Stimulated activated CD8-positive, alpha-beta memory T cell treated with anti-CD3 and anti-CD28 coated beads, Interleukin-12 subunit alpha, Interleukin-12 subunit beta, amount 100 ng/mL, for 1 hour (primary cell): ENCODE measurements at regions not wholly inside any gene's neighbourhood (a gene's known extent, or its start where the extent isn't known, plus 50 kb on each side); places are given as distances from the start of the nearest gene placed in this dataset.

Experiments used
- DNase-seq: peaks from one replicate; pipeline ENCODE4 v3.0.0-alpha.2; 2020; ENCODE audit warnings: low read depth

DNA sequence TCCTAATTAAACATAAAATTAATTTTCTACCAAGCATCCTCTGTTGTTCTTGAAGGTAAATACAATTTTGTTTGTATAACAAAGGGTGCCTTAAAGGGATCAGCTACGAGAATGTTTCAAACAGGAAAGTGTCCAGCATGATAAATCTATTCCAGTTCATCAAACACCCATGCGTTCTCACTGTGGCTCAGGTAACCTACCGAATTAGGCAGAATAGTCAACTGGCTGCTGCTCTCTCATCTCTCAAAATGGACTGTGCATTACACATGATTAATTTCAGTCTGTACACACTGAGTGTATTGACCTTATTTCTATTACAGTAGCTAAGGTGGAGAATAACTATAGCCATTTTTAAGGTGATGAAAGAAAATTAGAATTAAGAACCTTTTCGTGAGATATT, 127.5 kb upstream of the RMST start:
- DNase-seq: no peak

GRCh38 chr12:97336900-97337751, 125.5 kb upstream of the RMST start:
- no peak for DNase-seq

DNA sequence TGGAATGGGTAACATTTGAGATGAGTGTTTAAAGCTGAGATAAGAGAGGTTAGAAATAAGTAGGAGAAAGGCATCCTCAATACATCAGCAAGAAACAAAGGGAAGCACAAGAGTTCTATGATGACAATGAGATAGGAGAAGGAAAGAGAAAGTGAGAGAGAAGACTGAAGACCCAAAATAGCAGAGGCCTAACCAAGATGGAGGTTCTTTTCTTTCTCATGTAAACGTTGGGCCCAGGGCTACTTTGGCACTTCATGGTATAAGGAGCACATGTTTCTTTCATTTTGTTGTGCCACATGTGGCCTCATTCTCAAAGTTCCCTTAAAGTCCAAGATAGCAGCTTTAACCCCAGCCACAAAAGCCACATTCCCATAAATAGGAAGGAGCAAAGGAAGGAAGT, 120.5 kb upstream of the RMST start:
- DNase-seq: no peak

- no peak for DNase-seq
Measured at GRCh38 chr12:97347956-97348355, 114.6 kb upstream of the RMST start.

DNA sequence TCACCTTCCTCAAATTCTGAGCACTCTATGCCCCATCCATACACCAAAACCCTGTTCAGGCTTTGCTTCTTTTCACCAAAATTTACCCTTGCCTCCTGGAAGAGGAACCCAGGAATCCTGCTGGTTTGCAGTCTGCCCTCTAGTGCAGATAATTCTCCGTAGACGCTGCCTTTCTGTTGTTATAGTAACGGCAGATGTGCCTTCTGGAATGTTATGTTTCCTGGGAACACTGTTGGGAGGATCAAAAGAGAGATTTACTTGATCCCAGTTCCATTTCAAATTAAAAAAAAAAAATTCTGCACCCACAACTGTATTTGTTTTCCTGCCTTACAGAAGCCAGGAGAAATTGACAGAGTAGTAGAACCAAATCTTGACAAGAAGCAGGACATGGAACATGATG, 104.2 kb upstream of the RMST start:
- no peak for DNase-seq

GRCh38 chr12:97359021-97359690, 103.4 kb upstream of the RMST start:
- DNase-seq: no peak

DNA sequence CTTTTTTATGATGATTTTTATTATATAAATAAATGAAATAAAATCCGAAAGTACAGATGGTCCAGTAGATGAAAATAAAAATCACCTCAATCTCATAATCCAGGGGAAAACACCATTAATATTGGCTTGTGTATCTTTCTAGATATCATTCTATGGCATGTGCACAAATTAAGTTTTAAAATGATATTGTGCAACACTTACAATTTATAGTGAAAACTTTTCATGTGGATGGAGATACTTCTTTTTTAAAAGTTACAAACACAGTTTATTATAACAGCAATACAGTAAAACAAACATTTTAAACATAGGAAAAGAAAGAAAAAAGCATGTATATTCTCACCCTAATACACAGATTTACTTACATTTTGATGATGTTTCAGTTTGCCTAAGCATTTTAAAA, 98.9 kb upstream of the RMST start:
- DNase-seq: no peak

- no peak for DNase-seq
Measured at GRCh38 chr12:97368462-97369163, 94.0 kb upstream of the RMST start.

- no peak for DNase-seq
Measured at GRCh38 chr12:97375310-97375709, 87.3 kb upstream of the RMST start.

- DNase-seq: no peak
Measured at GRCh38 chr12:97380440-97380839, 82.2 kb upstream of the RMST start.

DNA sequence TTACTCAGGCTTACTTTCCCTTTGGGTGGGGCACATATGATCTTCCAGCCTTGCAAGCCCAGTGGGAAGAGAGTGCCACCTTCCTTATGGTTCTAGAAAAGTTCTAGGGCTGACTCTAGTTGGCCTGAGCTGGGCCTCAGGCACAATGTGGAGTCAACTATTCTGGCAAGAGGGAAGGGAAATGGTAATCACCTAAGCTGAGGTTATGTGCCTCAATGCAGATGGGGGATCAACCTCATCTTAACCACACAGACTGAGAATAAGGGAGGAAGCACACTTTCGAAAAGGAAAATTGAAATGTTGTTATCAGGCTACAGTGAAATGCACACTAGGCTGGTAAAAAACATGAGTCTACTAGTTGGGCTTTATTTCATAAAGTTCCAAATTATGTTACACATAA, 77.5 kb upstream of the RMST start:
- DNase-seq: no peak

DNA sequence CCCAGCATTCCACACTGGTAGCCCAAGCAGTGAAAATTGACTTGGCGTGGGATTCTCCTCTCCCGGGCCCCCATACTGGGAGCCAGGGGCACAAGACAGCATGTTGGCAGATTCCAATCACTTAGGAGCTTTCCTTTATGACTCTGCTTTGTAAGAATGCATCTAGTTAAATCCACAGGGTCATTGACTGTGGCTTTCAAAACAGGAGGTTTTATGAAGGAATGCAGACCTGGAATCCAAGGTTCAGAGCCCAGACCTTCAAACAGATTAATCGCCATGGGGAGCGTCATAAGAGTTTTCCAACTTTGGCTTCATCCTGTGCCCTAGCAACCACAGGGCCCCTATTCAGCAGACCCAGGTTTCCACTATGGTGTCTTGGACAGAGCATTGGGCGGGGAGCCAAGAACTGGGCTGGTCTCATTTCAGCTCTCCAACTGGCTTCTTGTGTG, 76.4 kb upstream of the RMST start:
- DNase-seq: no peak

GRCh38 chr12:97387844-97388243, 74.8 kb upstream of the RMST start:
- DNase-seq: no peak

- DNase-seq: no peak
Measured at GRCh38 chr12:97394657-97395056, 67.9 kb upstream of the RMST start.

GRCh38 chr12:97397008-97397407, 65.6 kb upstream of the RMST start:
- no peak for DNase-seq

GRCh38 chr12:97398704-97399103, 63.9 kb upstream of the RMST start:
- DNase-seq: no peak

GRCh38 chr12:97404093-97404492, 58.5 kb upstream of the RMST start:
- DNase-seq: no peak

GRCh38 chr12:97404543-97404942, 58.1 kb upstream of the RMST start:
- DNase-seq: no peak

DNA sequence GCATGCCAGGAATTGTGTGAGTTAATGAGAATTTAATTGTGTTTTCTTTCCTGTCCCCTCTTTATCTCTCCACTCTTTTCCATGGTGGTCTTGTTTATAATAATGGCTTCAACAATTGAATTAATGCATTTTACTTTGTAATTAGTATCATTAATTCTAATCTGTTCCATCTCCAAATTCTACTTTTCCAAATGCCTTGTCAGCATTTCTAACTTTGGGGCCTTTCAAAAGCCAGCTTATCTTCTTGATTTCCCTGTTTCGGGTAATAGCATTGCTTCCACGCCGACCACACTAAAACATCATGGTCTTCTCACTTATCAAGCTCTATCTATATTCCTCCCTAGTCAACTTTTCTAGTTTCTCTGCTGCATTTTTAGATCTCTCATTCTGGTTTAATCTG, 54.2 kb upstream of the RMST start:
- DNase-seq: no peak

GRCh38 chr12:97411341-97411740, 51.3 kb upstream of the RMST start:
- no peak for DNase-seq
